ENCODE measurements at regions not wholly inside any gene's neighbourhood (a gene's known extent, or its start where the extent isn't known, plus 50 kb on each side); places are given as distances from the start of the nearest gene placed in this dataset.
"Not testable (repeated sequence)": the region's sequence is repeated elsewhere in the genome, so short reads cannot be mapped to it uniquely, and the experiment has no call there.

DNA sequence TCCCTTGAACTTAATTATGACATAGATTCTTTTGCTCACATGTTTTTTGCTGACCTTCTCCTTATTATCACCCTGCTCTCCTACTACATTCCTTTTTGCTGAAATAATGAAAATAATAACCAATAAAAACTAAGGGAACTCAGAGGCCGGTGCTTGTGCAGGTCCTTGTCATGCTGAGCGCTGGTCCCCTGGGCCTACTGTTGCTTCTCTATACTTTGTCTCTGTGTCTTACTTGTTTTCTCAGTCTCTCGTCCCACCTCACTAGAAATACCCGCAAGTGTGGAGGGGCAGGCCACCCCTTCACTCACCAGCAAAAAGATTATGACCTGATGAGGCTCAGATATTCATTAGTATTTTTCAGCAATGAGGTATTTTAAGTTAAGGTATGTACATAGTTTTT lies 3918.8 kb upstream of the OR11H1 start:
- TF ChIP-seq, protein P1, sequence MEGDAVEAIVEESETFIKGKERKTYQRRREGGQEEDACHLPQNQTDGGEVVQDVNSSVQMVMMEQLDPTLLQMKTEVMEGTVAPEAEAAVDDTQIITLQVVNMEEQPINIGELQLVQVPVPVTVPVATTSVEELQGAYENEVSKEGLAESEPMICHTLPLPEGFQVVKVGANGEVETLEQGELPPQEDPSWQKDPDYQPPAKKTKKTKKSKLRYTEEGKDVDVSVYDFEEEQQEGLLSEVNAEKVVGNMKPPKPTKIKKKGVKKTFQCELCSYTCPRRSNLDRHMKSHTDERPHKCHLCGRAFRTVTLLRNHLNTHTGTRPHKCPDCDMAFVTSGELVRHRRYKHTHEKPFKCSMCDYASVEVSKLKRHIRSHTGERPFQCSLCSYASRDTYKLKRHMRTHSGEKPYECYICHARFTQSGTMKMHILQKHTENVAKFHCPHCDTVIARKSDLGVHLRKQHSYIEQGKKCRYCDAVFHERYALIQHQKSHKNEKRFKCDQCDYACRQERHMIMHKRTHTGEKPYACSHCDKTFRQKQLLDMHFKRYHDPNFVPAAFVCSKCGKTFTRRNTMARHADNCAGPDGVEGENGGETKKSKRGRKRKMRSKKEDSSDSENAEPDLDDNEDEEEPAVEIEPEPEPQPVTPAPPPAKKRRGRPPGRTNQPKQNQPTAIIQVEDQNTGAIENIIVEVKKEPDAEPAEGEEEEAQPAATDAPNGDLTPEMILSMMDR (conservative IDR thresholded peaks at IDR 0.05 in 1 of 2, IDR thresholded peaks at IDR 0.05 in 1 of 2; ENCODE audit: low read depth in 1 of 2, low read length in 2 of 2) = not testable (repeated sequence)
- TF ChIP-seq EZH2 (IDR thresholded peaks at IDR 0.05; ENCODE audit: low read length, missing control alignments) = not testable (repeated sequence)

All from fibroblast of lung (primary cell).